Body of pancreas (tissue), 4 donors: ENCODE measurements at regions not wholly inside any gene's neighbourhood (a gene's known extent, or its start where the extent isn't known, plus 50 kb on each side); places are given as distances from the start of the nearest gene placed in this dataset.

ENCODE experiments used
- CTCF ChIP-seq, 7 experiments: fragments of 450-650 bp in 4 of 7; fragments of 200-600 bp in 3 of 7; sonication (generic) in 3 of 7; IDR thresholded peaks; one replicate each; pipeline ENCODE4 v1.5.1; 2016 to 2019; ENCODE audit warnings: antibody characterized with exemption in 7 of 7
- POLR2A ChIP-seq, 3 donors: fragments of 450-650 bp; IDR thresholded peaks; one replicate each; pipeline ENCODE4 v1.6.1; 2016; ENCODE audit warnings: antibody characterized with exemption in 3 of 3, mild to moderate bottlenecking in 2 of 3

DNA sequence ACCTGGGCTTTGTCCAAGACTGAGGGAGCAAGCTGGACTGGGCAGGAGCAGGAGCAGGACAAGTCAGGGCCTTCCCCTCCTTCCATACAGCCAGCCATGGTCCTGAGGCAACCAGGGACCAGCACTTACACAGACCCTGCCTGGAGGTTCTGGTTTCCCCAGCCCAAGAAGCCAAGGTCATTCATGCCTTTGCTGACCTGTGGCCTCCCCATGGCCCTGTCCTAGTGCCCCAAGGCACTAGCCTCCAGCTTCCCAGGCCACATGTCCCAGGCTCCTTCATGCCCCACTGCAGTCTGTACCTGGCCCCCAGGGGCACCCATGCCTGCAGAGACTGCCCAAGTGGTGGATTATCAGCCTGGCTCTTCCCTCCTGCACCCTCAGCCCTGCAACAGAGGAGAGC lies 243.9 kb downstream of the TOMM20 start:
- TF ChIP-seq CTCF (IDR thresholded peaks at IDR 0.05): no peak
- TF ChIP-seq POLR2A (IDR thresholded peaks at IDR 0.05): no peak
